ENCODE measurements at regions not wholly inside any gene's neighbourhood (a gene's known extent, or its start where the extent isn't known, plus 50 kb on each side); places are given as distances from the start of the nearest gene placed in this dataset.

GRCh38 chr5:29001666-29002065 is 1963.3 kb upstream of the CDH9 start:
- Histone ChIP-seq H3K9me3 (ENCODE audit: control insufficient read depth, insufficient read depth, low read depth, low read length) (no peaks in the 10 kb centered on the region), H3K4me3 (replicated peaks in 1 of 4; ENCODE audit: control extremely low read depth in 1 of 4, insufficient read depth in 1 of 4, low read depth in 3 of 4, low read length in 4 of 4) (no peak overlapping the region), H2AFZ (ENCODE audit: low read length) (no peak overlapping the region), H3K27me3 (ENCODE audit: control insufficient read depth, insufficient read depth, low read length) (no peaks in the 10 kb centered on the region), H3K9ac (ENCODE audit: insufficient read depth, low read length) (no peak overlapping the region), H3K79me2 (ENCODE audit: control insufficient read depth, insufficient read depth, low read length) (no peaks in the 10 kb centered on the region), H3K4me1 (ENCODE audit: control insufficient read depth, extremely low read depth, insufficient read depth, low read length) (no peaks in the 10 kb centered on the region), H4K20me1 (ENCODE audit: control insufficient read depth, extremely low read depth, insufficient read depth, low read length) (no peaks in the 10 kb centered on the region), H3K36me3 (ENCODE audit: control insufficient read depth, insufficient read depth, low read length) (no peaks in the 10 kb centered on the region), H3K27ac (ENCODE audit: insufficient read depth, low read length) (no peak overlapping the region), H3K4me2 (ENCODE audit: extremely low read depth, insufficient read depth, low read length) (no peak overlapping the region)
- TF ChIP-seq CTCF (conservative IDR thresholded peaks at IDR 0.05 in 1 of 2, IDR thresholded peaks at IDR 0.05 in 1 of 2; ENCODE audit: low read depth in 1 of 2, low read length in 2 of 2) (no peak), EZH2 (IDR thresholded peaks at IDR 0.05; ENCODE audit: low read length, missing control alignments) (no peak)
- no peak for DNase-seq (ENCODE audit: low read depth in 2 of 2)

GRCh38 chr5:28984639-28985038 is 1946.3 kb upstream of the CDH9 start:
- Histone ChIP-seq H3K79me2 (ENCODE audit: control insufficient read depth, insufficient read depth, low read length) (no peaks in the 10 kb centered on the region), H3K9ac (ENCODE audit: insufficient read depth, low read length) (no peak overlapping the region), H3K4me2 (ENCODE audit: extremely low read depth, insufficient read depth, low read length) (no peak overlapping the region), H3K4me3 (replicated peaks in 1 of 4; ENCODE audit: control extremely low read depth in 1 of 4, insufficient read depth in 1 of 4, low read depth in 3 of 4, low read length in 4 of 4) (no peak overlapping the region), H2AFZ (ENCODE audit: low read length) (no peak overlapping the region), H3K9me3 (ENCODE audit: control insufficient read depth, insufficient read depth, low read depth, low read length) (no peaks in the 10 kb centered on the region), H3K27me3 (ENCODE audit: control insufficient read depth, insufficient read depth, low read length) (no peaks in the 10 kb centered on the region), H3K36me3 (ENCODE audit: control insufficient read depth, insufficient read depth, low read length) (no peaks in the 10 kb centered on the region), H3K4me1 (ENCODE audit: control insufficient read depth, extremely low read depth, insufficient read depth, low read length) (no peaks in the 10 kb centered on the region), H4K20me1 (ENCODE audit: control insufficient read depth, extremely low read depth, insufficient read depth, low read length) (no peaks in the 10 kb centered on the region), H3K27ac (ENCODE audit: insufficient read depth, low read length) (no peak overlapping the region)
- no peak for TF ChIP-seq EZH2 (IDR thresholded peaks at IDR 0.05; ENCODE audit: low read length, missing control alignments)
- no peak for TF ChIP-seq CTCF (conservative IDR thresholded peaks at IDR 0.05 in 1 of 2, IDR thresholded peaks at IDR 0.05 in 1 of 2; ENCODE audit: low read depth in 1 of 2, low read length in 2 of 2)
- no peak for DNase-seq (ENCODE audit: low read depth in 2 of 2)

GRCh38 chr5:28975508-28975907 is 1937.1 kb upstream of the CDH9 start:
- TF ChIP-seq CTCF (conservative IDR thresholded peaks at IDR 0.05 in 1 of 2, IDR thresholded peaks at IDR 0.05 in 1 of 2; ENCODE audit: low read depth in 1 of 2, low read length in 2 of 2) (no peak), EZH2 (IDR thresholded peaks at IDR 0.05; ENCODE audit: low read length, missing control alignments) (no peak)
- Histone ChIP-seq H4K20me1 (ENCODE audit: control insufficient read depth, extremely low read depth, insufficient read depth, low read length) (no peaks in the 10 kb centered on the region), H3K27me3 (ENCODE audit: control insufficient read depth, insufficient read depth, low read length) (no peaks in the 10 kb centered on the region), H3K36me3 (ENCODE audit: control insufficient read depth, insufficient read depth, low read length) (no peaks in the 10 kb centered on the region), H3K4me1 (ENCODE audit: control insufficient read depth, extremely low read depth, insufficient read depth, low read length) (no peaks in the 10 kb centered on the region), H3K9ac (ENCODE audit: insufficient read depth, low read length) (no peak overlapping the region), H3K4me3 (replicated peaks in 1 of 4; ENCODE audit: control extremely low read depth in 1 of 4, insufficient read depth in 1 of 4, low read depth in 3 of 4, low read length in 4 of 4) (no peak overlapping the region), H3K4me2 (ENCODE audit: extremely low read depth, insufficient read depth, low read length) (no peak overlapping the region), H2AFZ (ENCODE audit: low read length) (no peak overlapping the region), H3K9me3 (ENCODE audit: control insufficient read depth, insufficient read depth, low read depth, low read length) (no peaks in the 10 kb centered on the region), H3K79me2 (ENCODE audit: control insufficient read depth, insufficient read depth, low read length) (no peaks in the 10 kb centered on the region), H3K27ac (ENCODE audit: insufficient read depth, low read length) (no peak overlapping the region)
- no peak for DNase-seq (ENCODE audit: low read depth in 2 of 2)

All from fibroblast of lung (primary cell).